ENCODE measurements at regions not wholly inside any gene's neighbourhood (a gene's known extent, or its start where the extent isn't known, plus 50 kb on each side); places are given as distances from the start of the nearest gene placed in this dataset.

- peaks cover 2% of the 10 kb centered on the region; the same call in 1 of the 2 replicates for H3K9me3 ChIP-seq (ENCODE audit: control insufficient read depth, insufficient read depth, low read length)
- H3K14ac ChIP-seq (replicated peaks; ENCODE audit: low read depth, low read length) = no peak overlapping the region
- H3K9ac ChIP-seq (ENCODE audit: low read depth, low read length) = no peak overlapping the region
- in situ Hi-C loops (cut with MboI; ENCODE audit: low sequenced_read_pairs) = no loop called here
- H3K23ac ChIP-seq (ENCODE audit: low read depth, low read length) = no peak overlapping the region
- H2AK5ac ChIP-seq (ENCODE audit: low read depth, low read length) = no peak overlapping the region
- H4K20me1 ChIP-seq (ENCODE audit: insufficient read depth, low read length) = no peaks in the 10 kb centered on the region
- intact Hi-C loops (cut with micrococcal nuclease) = no loop called here
- no peak overlapping the region for H2AK9ac ChIP-seq (replicated peaks; ENCODE audit: low read depth, low read length, poor library complexity)
- no TSS peak for BruUV-seq (replicated peaks)
- no peak overlapping the region for H4K91ac ChIP-seq (ENCODE audit: insufficient read depth, low read depth, low read length)
- H3K4me1 ChIP-seq (ENCODE audit: control insufficient read depth, insufficient read depth, low read length) = no peaks in the 10 kb centered on the region
- H2AFZ ChIP-seq (replicated peaks; ENCODE audit: low read length, poor library complexity) = peak overlapping the region; percentile 53
- H2BK15ac ChIP-seq (ENCODE audit: low read depth, low read length) = no peak overlapping the region
- no peak overlapping the region for H3K18ac ChIP-seq (ENCODE audit: low read depth, low read length)
- no peak overlapping the region for H2BK5ac ChIP-seq (ENCODE audit: low read depth, low read length, poor library complexity, severe bottlenecking)
- no peak overlapping the region for H2BK120ac ChIP-seq (ENCODE audit: low read depth, low read length)
- H4K8ac ChIP-seq (ENCODE audit: low read depth in 2 of 2, low read length in 2 of 2) = no peak overlapping the region
- no peak overlapping the region for H3K4me2 ChIP-seq (ENCODE audit: low read depth, low read length)
- CTCF ChIA-PET = no interaction called here
- no peak overlapping the region for H2BK20ac ChIP-seq (ENCODE audit: low read depth, low read length)
- no peaks in the 10 kb centered on the region for H3K27me3 ChIP-seq (ENCODE audit: control insufficient read depth, insufficient read depth, low read length)
- H3K56ac ChIP-seq (ENCODE audit: extremely low read depth, insufficient read depth, low read length) = no peak overlapping the region
- H4K5ac ChIP-seq (ENCODE audit: low read depth, low read length) = no peak overlapping the region
- no peak for DNase-seq
- dilution Hi-C loops (cut with HindIII; ENCODE audit: low sequenced_read_pairs, unreplicated experiment) = no loop called here
- POLR2A ChIA-PET (ENCODE audit: unreplicated experiment) = no interaction called here
- H3K79me1 ChIP-seq (ENCODE audit: low read depth in 1 of 2, low read length in 2 of 2) = no peaks in the 10 kb centered on the region
- H3K9me1 ChIP-seq (ENCODE audit: insufficient read depth, low read length) = peaks cover 7% of the 10 kb centered on the region
- H3K4me3 ChIP-seq (ENCODE audit: insufficient read depth, low read depth, low read length) = no peak overlapping the region
- no peaks in the 10 kb centered on the region for H3K36me3 ChIP-seq (ENCODE audit: control insufficient read depth, insufficient read depth, low read length)
- ATAC-seq (ENCODE audit: low read depth) = no peak
- TF ChIP-seq BHLHE40 (IDR thresholded peaks at IDR 0.05; ENCODE audit: low read depth, low read length) = no peak
- H3K4ac ChIP-seq (ENCODE audit: low read depth, low read length) = no peak overlapping the region
- 73% methylated on average over 3 of the region's 3 CpGs; no CpG with 5 or more reads in 1 of the 2 experiments for WGBS, 2 experiments (ENCODE audit: extremely low coverage in 2 of 2, insufficient read length in 1 of 2)
- H3K27ac ChIP-seq (ENCODE audit: insufficient read depth, low read length) = no peak overlapping the region
These were observed 84.5 kb upstream of the FAM20C start for GRCh38 chr7:107907-108306.

Data from IMR-90 (cell line).